ENCODE measurements at regions not wholly inside any gene's neighbourhood (a gene's known extent, or its start where the extent isn't known, plus 50 kb on each side); places are given as distances from the start of the nearest gene placed in this dataset.
"Not testable (repeated sequence)": the region's sequence is repeated elsewhere in the genome, so short reads cannot be mapped to it uniquely, and the experiment has no call there.

DNA sequence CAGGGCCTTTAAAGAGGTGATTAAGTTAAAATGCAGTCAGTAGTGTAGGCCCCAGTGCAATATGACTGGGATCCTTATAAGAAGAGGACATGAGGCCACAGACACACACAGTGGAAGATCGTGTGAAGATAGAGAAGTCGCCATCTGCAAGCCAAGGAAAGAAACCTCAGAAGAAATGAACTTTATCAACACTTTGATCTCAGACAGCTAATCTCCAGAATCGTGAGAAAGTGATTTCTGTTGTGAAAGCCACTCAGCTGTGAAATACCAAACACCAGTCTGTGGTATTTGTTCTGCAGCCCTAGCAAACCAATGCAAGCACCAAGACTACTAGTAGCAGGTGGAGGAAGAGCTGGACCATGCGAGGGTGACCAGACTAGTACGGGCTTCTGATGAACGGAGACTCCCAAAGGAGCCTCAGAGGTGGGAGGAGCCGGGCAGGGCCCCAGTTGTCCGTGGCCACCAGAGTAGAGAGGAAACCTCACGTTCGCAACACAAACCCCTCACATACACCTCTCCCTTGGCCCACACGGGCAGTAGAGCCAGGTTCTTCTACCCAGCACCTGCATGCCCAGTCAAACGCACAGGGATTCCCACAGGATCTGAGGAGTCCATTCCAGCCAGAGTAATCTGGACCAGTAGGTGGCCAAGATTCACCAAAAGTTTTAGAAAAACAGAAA, 243.0 kb downstream of the TTC8 start:
- no peak for DNase-seq (ENCODE audit: low read depth)

DNA sequence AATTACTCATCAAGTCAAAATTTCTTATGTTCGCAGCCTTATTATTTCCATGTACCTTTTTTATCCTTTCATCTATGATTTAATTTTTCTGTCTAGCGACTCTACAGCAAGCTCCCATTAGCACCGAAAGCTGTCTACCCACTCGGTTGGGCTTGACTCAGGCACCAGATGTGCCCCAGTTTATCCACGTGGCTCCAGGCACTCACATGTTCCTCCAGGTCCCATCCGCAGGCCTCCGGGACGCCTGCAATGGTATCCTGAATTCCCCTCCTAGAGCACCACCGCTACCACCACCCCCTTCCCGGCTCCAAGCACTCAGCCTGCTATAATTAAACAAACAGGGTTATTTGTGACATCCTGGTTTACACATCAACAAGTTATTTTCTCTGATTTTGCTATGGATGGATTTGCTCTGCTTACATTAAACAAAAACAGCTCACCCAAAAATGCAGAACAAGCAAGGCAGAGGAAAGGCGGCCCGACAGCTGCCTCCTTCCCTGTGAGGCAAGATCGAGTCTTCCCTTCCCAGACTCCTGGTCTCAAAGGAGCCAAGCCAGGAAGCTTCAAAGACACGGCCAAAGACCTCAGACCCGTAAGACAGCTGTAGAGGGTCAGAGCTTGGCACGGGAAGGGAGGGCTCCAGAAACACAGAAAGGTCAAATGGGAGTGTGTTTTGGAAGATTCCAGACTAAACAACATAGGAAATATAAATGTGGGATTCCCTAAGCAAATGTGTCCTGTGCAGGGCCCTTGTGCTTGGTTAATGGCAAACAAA, 253.8 kb downstream of the TTC8 start:
- no peak for DNase-seq (ENCODE audit: low read depth)

DNA sequence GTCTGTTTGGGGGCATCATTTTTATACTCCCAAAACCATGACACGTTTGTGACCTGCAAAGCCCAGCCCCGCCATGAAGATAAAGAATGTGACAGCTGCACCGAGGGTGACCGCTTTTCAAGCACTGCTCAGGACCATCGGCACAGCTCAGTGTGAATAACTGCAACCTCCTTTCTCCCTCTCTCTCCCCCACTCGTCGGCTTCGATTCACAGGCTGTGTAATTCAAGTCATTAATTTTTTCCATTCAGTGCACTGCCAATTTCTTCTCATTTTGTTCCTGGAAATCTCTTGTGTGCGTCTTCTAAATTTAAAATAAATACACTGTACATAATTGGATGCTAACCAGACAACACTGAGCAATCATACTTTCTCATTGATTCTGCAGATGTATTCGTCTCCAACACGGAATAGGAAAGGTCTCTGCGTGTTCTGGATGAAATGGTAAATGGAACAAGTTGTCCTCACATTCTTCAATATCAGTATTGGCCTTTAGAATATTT, 260.8 kb downstream of the TTC8 start:
- no peak for DNase-seq (ENCODE audit: low read depth)

DNA sequence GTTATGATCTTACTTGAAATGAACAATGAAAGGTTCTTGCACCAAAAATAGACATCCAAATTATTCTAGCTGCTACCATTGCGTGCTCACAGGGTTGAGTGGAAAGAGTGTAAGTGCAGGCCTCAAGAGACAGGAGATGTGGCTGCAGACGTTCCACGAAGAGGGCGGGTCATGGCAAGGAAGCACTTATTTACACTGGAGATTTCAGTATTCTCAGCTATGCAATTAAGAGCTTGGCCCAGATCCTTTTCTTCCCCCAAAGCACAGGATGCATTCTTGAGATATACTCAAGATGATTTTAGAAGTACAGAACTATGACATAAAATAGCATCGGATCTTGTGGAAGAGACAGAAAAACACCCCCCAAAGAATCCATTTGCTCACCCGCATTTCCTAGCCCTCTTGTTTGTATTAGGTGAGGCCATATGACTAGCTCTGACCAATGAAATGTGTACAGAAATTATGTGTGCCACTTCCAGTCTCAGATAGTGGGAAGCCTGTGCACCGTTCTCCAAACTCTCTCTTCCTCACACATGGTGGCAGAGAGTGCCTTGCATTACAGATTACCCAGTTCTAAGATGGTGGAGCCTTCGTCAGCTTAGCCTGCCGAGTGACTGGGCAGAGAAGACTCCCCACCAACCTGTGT, 261.4 kb downstream of the TTC8 start:
- no peak for DNase-seq (ENCODE audit: low read depth)

DNA sequence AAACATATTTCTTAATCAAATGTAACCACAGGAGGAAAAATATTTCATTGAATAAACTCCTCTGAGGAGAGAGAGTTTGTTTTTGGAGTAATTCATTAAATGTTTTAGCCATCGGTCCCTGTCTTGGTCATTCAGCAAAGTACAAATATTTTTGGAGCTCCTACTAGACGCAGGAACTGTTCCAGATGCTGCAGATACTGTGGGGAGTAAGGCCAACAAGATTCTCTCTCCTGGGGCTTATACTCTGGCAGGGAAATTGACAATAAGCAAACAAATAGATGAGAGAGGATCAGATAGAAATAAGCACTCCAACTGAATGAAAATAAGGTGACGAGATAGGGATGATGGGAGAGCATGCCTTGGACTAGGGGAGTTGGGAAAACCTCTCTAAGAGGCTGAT, 264.1 kb downstream of the TTC8 start:
- DNase-seq (ENCODE audit: low read depth) = no peak

DNA sequence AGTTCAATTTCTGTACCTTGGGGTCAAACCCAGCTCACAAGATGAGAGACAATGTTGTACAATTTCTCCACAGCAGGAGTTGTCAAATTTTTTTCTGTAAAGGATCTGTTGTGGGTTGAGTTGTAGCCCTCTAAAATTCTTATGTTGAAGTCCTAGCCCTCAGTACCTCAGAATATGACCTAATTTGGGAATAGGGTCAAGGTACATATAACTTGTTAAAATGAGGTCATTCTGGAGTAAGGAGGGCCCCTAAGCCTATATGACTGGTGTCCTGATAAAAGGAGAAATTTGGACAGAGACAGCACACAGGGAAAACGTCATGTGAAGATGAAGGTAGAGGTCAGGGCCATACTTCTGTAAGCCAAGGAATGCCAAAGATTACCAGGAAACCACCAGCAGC, 264.9 kb downstream of the TTC8 start:
- DNase-seq (ENCODE audit: low read depth) = no peak

DNA sequence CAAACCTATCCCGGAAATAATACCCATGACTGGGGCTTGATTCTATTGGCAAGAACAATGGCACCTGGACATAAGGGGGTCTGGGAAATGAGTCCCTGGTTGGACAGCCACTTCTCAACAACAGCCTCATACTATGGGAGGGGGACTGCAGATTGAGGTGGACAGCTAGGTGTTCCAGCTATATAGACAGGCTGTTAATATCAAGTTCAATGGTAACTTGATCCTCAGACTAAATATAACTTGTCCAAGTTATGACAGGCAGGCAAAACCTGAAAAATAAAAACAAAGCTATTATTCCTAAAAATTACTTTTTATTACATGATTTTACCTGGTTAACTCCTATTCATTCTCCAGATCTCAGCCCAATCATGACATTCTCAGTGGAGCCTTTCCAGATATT, 267.3 kb downstream of the TTC8 start:
- DNase-seq (ENCODE audit: low read depth) = no peak

DNA sequence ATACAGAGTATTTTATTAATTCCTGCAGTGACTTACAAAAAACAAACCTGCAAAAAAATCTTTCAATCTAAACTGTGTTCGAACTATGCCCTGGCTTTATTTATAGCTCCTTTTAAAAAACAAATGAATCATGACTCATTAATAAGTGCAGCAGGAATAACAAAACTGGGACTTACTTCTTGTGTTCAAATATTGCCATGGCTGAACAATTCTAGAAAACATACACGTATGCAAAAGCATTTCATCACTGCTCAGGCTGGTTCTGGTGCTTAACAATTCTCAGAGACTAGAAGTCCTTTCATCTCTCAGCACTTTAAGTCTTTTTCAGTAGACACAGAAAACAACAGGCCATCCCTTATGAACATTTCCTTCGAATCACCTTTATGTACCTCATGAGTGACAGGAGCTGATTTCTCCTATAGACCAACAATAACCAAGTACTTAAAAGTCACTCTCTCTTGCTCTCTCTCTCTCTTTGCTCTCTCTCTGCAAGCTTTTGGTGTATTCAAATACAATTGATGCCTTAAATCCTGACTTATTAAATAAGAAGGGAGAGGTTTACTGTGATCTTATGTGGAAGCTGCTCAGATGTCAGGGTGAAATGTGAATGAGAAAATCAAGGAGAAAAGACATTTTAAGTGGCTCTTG, 268.8 kb downstream of the TTC8 start:
- DNase-seq (ENCODE audit: low read depth) = no peak

DNA sequence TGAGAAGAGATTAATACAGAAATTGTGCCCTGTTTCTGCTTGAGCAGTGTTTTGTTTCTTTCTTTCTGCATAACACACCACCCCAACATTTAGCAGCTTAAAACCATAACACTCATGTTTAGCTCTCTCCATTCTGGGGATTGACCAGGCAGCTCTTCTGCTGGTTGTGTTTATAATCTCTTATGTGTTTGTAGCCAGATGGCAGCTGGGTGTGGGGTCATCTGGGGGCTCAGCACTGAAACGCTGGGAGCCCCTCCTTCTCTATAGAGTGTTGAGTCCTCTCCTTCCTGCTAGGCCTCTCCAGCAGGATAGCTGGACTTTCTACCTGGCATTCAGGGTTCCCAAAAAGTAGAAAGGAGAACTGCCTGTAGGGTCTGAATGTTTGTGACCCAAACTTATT, 270.6 kb downstream of the TTC8 start:
- DNase-seq (ENCODE audit: low read depth) = no peak

DNA sequence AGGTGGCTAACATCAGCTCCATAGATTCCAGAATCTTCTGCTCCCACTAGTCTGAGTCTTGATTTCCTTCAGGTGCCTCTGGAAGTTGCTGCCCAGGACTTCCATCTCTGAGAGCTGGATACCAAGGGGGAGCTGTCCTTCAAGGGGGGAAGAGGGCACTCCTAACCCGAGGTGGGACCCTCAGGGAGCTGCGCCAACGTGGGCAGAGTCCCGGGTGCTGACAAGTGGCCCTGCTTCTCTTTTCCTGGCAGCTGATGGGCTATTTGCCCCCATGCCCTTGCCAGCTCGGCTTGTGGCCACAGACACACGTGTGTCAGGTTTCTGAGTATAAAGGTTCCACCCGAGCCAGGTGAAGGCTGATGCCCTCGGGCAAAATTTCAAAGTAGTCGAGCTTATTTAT, 272.5 kb downstream of the TTC8 start:
- no peak for DNase-seq (ENCODE audit: low read depth)

DNA sequence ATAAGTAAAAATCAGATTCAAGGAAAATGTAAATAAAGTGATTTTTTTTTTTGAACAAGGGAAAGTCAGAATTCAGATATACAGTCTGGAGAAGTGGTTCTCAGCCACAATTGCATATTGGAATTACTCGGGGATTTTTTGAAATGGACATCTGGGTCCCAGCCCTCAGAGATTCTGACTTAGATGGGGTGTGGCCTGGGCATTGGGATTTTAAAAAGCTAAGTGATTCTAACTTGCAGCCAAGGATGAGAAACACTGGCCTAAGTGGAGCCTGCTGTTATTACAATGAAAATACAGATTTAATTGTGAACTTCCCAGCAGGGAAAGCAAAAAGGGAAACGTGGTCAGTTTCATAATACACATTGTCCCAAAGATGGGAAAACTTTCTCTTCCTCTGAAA, 273.8 kb downstream of the TTC8 start:
- DNase-seq (ENCODE audit: low read depth) = no peak

DNA sequence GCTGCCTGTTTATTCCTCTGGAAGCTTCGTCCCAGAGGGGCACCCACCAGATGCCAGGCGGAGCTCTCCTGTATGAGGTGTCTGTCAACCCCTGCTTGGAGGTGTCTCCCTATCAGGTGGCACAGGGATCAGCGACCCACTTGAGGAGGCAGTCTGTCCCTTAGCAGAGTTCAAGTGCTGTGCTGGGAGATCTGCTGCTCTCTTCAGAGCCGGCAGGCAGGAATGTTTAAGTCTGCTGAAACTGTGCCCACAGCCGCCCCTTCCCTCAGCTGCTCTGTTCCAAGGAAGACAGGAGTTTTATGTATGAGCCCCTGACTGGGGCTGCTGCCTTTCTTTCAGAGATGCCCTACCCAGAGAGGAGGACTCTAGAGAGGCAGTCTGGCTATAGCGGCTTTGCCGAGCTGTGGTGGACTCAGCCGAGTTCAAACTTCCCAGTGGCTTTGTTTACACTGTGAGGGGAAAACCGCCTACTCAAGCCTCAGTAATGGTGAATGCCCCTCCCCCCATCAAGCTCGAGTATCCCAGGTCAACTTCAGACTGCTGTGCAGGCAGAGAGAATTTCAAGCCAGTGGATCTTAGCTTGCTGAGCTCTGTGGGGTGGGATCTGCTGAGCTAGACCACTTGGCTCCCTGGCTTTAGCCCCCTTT, 279.8 kb downstream of the TTC8 start:
- DNase-seq (ENCODE audit: low read depth) = not testable (repeated sequence)

DNA sequence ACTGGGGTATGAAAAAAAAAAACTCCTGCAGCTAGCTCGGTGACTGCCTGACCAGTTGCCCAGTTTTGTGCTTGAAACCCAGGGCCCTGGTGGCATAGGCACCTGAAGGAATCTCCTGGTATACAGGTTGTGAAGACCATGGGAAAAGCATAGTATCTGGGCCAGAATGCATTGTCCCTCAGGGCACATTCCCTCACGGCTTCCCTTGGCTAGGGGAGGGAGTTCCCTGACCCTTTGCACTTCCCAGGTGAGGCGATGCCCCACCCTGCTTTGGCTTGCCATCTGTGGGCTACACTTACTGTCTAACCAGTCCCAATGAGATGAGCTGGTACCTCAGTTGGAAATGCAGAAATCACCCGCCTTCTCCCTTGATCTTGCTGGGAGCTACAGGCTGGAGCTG, 280.4 kb downstream of the TTC8 start:
- DNase-seq (ENCODE audit: low read depth) = not testable (repeated sequence)
